IPS DF 19.7 (cell line): ENCODE measurements at regions not wholly inside any gene's neighbourhood (a gene's known extent, or its start where the extent isn't known, plus 50 kb on each side); places are given as distances from the start of the nearest gene placed in this dataset.

Source experiments
- DNase-seq: peaks from one replicate; pipeline ENCODE4 v3.0.0-alpha.2; 2013; ENCODE audit warnings: low read depth, low spot score

DNA sequence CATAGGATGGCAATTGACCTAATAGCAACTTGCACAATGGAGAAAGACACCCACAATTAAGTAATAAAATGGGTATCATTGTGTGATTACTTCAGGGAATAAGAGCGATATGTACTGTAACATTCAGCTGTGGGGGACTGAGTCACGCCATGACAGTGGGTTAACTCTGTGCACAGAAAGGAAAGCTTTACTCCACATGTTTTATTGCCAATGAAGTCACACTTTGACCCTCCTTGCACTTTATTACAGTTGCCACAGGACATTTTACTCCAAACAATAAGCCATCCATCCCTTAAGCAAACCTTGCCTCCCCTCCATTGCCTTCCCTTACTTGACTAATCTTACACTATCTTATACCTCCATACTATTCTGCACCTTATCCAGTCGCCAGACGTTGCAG lies 403.1 kb downstream of the VRK1 start:
- DNase-seq: no peak

DNA sequence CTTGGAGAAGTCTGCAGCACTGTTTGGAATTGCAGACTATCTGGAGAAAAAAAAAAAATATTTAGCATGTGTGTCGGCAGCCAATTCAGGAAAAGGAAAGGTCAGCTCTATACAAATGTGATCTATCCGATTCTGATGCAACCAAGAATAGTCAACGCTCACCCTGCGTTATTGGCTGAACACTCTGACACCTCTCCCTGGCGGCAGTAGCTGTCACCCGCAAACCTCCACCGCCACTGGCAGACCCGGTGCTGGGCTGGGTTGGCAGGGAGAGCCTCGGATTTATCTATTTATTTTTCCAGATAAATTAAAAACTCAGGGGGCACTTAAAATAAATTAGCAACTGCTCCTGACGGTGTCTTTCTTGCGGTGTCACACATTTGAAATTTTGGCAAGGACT lies 409.7 kb downstream of the VRK1 start:
- no peak for DNase-seq

DNA sequence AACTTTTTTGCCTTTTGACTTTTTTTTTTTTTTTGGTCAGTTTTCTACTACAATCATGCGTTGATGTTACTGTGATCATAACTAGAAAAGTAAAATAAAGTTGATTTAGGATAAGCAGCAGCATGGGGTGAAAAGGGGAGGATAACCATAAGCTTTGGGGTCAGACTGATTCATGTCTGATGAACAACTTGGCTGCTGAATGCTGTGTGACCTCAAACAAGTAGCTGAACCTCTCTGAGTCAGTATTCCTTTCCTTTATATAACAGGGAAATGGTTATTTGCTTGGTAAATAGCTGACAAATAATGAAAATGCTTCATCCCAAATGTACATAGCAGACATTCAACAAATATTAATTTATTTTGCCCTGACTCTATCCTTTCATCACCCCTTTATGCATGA lies 413.0 kb downstream of the VRK1 start:
- no peak for DNase-seq

DNA sequence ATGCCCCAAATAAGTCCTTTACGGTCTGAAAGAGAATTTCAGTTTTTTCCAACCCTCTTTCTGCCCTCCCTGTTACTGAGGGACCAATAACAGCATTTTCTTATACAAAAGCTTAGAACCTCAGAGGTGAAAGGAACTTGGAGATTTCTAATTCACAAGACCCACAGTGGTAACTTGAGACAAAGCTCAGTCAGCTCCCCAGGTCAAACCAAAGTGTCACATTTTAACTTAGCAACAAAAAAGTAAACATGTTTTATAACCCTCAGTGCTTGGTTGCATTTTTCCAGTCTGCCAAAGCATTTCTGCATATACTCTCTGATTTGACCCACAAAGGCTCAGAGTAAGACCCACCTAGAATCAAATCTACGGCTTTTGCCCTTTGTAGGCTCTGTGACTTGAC lies 415.2 kb downstream of the VRK1 start:
- DNase-seq: no peak

DNA sequence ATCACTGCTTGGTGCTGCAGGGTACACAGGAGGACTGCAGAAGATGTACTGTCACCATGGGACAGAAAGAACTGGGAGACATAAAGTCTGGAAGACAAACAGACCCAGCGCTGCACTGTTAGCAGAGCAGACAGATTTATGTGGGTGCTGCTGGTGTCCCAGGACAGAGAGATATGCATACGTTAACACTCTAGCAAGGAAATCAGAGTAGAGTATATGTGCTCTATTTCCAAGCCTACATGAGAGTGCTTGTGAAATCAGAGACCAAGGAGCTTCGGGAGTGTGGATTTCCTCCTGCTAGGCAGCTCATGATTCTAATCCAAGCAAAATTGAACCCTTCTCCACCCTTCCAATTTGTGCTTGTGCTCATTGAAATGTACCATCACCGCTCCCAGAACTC lies 416.5 kb downstream of the VRK1 start:
- no peak for DNase-seq

DNA sequence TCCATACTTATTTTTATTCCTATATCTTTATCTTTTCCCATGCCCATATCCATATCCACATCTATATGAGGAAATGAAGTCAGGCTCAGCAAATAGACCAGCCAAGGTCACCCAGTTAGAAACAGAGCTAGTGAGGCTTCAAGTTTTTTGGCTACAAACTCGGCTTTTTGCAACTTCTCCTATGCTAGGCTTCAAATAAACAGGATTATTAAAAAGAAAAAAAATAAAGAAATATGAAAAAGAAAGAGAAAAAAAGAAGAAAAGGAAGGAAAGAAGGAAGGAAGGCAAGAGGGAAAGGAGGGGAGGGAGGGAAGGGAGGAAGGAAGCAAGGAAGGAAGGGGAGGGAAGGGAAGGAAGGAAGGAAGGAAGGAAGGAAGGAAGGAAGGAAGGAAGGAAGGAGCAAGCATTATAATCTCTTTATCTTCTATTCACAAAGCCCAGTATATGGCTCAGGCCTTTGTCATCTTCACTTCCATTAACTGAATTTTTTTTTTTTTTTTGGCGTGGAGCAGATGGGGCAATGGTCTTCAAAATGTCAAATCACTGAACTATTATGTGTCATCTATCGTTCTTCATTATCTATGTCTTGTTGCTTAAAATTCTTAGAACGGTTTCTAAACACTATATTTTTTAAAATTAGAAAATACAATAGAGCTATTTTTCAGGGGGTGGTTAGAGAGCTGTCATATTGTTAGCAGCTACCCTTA lies 418.2 kb downstream of the VRK1 start:
- no peak for DNase-seq

DNA sequence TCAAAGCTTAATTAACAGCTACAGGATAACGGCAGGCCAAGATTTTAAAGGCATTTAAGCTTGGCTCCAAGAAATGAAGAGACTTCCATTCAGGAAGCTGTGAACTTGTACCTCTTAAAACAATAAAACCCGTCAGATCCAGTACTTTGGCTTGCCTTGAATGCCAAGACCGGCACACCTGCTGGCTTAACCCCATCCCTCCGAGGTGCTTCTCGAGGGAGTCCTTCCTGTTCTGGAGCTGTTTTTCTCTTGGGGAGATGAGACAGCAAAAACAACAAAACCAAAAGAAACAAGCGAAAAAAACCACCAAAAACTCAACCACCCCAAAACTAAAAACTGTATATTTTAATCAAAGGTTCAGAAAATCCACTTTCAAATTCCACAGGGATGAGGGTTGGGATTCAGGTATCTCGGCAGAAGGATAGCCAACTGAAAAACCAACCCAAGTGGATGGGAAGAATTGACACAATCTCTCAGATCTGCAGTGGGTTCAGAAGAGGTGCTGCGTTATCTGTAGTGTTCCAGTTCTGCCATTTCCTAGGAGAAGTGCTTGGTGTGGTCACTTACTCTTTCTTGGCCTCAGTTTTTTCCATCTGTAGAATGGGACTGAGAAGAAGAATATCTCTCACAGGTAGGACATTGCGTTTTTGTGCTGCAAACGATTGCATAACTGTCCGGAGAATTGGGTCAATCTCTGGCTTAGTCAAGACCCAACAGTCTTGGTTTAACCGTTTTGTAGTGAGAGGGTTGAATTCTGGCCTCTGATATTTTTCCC lies 420.1 kb downstream of the VRK1 start:
- no peak for DNase-seq

DNA sequence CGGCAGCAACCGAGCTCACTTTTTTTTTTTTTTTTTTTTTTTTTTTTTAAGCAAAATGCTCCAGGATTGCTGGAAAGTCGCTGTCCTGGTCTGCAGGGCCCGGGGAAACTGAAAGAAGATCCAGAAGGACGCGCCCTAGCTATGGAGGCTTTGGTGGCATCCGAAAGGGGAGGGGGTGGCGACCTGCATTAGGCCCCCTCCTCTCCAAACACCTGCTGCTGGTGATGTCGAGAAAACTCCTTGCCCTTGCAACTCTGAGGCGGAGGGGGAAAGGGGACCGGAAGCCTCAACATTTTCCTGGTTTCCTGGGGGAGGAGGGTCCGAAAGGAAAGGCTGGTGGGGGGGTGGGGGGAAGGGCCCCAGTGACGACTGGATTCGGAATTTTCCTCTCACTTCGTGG lies 421.1 kb downstream of the VRK1 start:
- no peak for DNase-seq

DNA sequence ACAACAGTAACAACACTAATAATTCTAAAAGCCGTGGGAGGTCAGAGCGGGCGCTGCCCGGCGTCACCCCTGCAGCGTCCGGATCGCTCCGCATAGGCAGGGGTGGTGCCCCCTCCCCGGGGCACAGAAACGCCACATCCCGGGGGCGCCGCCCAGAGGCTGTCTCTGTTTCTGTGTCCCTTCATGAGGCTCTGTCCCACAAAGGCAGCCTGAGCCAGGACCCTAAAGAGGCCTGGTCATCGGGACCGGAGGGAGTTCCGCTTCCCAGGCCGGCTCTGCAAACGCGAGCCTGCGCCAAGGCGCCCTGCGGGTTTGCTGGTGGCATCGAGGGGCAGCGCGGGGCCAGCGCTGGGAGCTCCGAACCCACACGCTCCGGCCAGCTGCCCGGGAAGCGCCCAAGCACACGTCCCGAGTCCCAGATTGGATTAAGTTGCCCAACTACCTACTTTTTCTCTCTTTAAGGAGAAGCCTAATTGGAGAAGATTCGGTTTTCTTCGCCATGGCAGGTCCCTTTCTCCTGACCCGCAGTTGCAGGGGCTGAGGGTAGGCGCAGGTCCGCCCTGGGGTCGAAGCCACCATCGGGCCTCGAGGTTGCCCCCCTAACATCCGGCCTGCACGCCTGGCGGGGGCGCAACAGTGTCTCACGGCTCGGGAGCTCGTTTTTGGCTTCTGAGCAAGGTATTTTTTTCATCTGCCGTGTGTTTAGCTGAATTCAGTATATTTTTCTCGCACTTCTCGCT lies 421.7 kb downstream of the VRK1 start:
- DNase-seq: peak; percentile 45

DNA sequence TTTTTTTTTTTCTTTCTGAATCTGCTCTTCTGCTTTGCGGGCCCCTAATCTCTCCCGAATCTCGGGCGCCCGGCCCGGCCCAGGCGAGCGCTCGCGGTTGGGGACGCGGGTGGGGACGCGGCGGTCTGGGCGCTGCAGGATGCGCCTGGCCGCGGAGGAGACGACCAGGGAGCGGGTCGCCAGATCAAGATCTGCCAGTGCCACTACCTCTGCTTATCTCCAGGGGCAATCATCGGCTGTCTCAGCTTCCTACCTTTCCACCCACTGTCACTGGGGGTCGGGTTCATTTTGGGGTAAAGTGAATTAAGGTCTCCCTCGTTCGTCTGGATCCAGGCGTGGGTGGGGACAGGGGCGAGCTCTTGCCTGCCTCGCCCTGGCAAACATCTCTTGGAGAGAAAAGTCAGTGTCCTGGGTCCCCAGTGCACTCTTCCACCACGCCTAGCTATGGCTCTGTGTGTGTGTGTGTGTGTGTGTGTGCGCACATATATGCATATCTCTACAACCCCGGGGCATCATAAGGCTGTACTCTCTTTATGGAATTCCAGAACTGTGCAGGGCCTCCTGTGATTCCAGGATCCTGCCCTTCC lies 422.3 kb downstream of the VRK1 start:
- DNase-seq: no peak

DNA sequence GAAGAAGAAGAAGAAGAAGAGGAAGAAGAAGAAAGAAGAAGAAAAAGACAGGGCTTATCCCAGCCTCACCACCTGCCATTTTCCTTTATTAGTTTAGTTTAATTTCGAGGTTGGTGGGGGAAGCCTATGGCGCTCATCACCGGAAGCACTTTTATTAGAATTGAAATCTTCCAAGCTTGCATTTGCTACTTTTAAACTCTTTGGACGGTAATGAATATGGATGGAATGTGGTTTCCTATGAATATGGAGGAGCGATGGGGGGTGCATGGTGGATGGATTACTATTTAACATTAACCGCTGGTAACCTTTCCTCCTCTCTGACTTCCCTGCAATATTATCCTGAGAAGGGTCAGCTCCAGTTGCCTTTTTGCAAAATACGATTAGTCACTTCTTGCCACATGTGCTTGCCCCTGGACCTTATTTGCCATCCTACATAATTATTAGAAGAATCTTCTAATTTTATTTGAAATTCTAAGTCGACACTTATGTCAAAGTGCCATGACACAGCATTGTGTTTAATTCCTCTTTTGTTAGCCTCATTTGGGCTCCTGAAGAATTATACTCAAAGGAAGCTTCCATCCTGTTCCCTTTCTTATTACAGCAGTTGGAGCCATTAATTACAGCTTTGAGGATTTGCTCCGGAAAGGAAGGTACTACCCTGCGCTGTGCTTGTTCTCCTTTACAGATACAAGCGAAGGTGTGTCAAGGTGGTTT lies 424.5 kb downstream of the VRK1 start:
- no peak for DNase-seq

DNA sequence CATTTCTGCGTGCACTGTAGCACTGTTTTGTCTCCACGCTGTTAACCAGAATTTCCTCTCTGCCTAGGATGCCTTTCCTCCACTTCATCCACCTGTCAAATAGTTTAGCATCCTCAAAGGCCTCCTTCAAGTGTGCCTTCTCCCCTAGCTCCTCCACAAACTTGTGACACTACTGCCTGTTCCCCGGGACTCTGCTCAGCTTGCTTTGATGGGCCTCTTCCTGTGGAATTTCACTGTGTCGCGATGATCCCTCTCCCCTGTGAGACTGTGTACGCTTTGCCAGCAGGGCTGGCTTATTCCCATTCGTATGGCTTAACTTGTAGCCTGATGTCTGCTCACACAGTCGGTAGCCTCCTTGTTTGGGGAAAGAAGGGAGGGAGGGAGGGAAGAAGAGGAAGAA lies 426.8 kb downstream of the VRK1 start:
- no peak for DNase-seq

DNA sequence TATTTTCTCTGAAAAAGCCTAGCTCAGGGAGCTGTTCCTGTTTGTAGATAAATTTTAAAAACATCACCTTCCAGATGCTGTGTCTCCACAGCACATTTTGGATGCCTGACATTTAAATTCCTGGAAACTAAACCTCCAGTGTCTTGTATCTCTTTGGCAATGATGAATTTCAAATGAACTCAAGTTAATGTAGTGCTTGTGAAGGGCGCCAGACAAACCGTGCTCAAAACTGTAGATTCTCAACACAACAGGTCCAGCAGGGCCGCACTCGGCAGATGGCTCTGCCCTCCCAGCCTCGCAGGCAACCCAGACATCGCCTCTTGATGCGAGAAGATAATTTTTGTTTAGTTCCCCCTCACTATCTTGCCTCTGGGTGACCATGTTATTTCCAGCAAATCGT lies 432.9 kb downstream of the VRK1 start:
- DNase-seq: no peak

DNA sequence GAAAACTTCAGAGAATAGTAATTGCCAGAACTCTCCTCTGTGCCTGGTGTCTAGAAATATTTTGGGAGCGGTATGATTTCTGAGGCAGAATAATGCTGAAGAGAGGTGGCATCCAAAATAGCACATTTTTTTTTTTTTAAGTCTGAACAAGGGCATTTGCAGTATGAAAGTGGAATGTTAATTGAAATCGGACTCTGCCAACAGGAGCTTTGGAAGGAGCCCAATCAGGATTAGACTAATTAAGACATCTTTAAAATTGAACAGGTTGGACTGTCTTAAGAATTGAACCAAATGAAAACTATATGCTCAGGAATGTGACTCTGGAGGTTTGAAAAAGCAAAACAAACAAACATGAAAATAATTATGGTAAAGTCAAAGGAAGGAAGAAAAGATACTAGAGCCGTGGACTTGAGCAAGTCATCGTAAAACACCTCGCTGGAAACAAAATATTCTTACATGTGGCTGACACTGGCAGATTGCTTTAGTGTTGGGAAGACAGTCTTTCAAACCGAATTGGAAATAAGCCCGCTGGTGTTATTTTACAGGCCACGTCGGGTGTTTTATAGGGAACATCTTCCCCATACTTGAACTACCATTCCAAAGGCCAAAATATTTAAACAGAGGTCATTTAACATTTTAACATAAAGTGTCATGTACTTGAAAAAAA lies 436.3 kb downstream of the VRK1 start:
- DNase-seq: no peak

DNA sequence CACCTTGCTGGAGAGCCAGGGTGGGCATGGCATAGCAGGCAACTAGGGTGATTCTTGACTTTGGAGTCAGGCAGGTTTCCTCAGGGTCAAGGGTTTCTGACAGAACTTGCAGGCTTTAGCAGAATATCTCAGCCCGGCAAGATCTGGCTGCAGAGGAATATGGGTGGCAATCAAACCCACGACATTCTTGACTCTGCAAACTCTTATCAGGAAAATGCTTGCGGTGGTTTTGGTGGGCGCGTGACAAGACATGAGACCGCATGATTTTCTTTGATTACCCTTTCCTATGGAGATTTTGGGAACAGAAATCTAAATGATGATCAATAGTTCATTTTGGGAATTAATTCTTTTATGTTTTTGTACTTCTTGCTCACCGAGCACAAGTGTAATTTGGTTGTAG lies 449.5 kb downstream of the VRK1 start:
- no peak for DNase-seq

DNA sequence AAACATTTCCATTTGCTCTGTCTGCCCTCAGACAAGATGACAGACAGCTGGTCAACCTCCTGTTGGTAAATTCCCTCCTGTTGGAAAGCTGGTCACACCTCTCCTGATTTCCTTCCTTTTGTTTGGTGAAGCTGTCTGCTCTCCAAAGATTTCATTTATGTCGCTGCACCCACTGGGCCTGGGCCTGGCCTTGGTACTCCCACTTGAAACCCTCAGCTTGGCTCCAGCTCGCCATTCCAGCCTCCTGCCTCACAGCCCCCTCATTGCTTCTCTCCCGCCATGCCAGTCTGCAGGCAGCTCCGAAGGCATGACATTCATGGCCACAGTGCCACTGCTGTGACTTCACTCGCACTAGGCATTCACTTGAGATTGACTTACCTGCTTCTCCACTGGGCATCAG lies 451.8 kb downstream of the VRK1 start:
- DNase-seq: no peak

DNA sequence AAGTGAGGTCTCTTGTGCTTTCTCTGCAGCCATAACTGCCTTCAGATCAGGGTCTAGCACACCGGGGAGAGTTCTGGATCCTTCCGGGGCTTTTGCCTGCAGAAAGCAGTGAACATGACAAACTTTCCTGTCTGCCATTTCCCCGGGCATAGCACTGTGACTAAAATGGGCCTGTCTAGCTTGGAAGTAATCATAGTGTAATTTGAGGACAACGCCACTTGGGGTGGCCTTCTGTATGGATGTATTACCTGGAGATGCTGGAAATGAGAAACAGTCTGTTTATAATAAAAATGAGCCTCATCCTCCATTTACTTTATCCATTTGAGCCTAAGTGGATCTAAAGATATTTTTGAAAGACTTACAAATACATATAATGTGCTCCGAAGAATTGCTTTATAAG lies 453.7 kb downstream of the VRK1 start:
- DNase-seq: no peak

DNA sequence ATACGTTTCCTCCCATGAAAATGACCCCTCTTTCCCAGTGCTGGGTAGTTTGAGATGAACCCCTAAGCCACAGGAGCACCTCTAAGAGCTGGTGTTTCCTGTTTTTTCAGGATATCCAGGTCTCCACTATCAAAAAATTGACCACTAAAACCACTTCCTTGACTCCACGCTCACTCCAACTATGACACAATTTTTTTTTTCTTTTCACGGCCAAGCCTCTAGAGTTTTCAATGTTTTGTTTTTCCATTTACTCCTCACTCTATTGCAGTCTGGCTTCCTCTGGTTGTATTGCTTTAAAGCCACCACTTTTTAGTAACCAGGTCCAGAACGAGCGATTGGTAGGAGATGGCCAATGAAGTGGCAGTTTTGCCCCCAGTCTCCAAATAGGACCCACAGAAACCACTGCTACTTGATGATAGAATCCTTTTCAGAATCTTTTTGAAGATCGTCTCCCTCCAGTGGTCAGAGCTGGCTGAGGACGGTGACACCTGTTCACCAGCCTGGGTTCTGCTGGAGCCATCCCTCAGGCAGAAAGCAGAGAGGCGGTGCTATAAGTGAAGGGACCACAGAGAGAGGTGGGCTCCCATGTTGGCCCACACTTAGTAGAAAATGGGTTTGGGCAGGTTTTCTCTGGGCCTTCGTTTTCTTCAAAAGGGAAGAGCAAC lies 454.4 kb downstream of the VRK1 start:
- peak; percentile 23 for DNase-seq

DNA sequence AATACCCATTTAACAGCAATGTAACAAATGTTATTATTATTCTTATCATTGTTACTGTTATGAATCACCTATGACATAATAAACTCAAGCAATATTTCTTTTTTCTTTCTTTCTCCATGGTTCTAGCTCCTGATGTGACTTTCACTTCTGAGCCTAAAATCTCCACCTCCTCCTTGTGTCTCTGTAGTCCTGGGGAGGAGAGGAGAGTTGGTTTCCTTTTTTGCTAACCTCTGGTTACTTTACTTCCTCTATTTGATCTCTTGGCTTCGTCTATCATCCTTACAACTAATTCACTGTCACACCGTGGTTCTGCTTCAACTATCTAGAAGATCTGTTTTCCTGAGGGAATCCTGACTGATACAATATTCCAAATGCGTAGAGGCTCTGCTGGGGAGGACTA lies 456.6 kb downstream of the VRK1 start:
- no peak for DNase-seq

DNA sequence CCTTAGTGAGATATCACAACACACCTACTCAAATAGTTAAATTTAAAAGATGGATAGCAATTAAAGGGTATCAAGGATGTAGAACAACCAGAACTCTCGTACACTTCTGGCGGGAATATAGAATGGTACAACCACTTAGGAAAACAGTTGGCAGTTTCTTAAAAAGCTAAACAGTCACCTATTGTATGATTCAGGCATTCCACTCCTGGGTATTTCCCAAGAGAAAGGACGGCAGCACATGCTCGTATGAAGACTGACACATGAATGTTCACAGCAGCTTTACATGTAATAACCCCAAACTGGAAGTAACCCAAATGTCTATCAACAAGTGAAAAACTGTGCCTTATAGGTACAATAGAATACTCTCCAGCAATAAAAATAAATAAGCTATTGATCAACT lies 465.2 kb downstream of the VRK1 start:
- DNase-seq: no peak
